Endothelial cell of umbilical vein (primary cell): ENCODE measurements at regions not wholly inside any gene's neighbourhood (a gene's known extent, or its start where the extent isn't known, plus 50 kb on each side); places are given as distances from the start of the nearest gene placed in this dataset.

Source experiments
- BruUV-seq: library from RNA; stranded (reverse); fragments of 400-500 nt; replicated peaks from 2 replicates; lab custom pipeline; 2021; lab: Mats Ljungman, UMichigan
- CTCF ChIA-PET: fragments of 300-600, 350-600 bp; sonication (Branson Sonifier 250); formaldehyde crosslinking; loops from one replicate; lab custom pipeline; 2021; ENCODE audit warnings: antibody characterized with exemption, inconsistent platforms; lab: Charles Lee
- POLR2A ChIA-PET: fragments of 300-600, 350-600 bp; sonication (Branson Sonifier 250); formaldehyde crosslinking; loops from one replicate; lab custom pipeline; 2021; ENCODE audit warnings: antibody characterized with exemption, inconsistent platforms; lab: Charles Lee
- DNase-seq: peaks from one replicate; pipeline ENCODE4 v3.0.0-alpha.2; 2011; ENCODE audit warnings: low read depth, low spot score
- FAIRE-seq: peaks from 2 replicates; lab custom pipeline; 2011; peaks lifted over from hg19 to GRCh38; lab: Jason Lieb, UNC
- H2AFZ ChIP-seq: 2 replicates; pipeline ENCODE4 v1.6.0; 2012; ENCODE audit warnings: low read depth, low read length, control low read depth, inconsistent platforms
- H3K27ac ChIP-seq: 2 replicates; pipeline ENCODE4 v1.5.1; 2011; ENCODE audit warnings: low read depth, mild to moderate bottlenecking, control low read depth, low read length, moderate library complexity; ENCODE audit not compliant: insufficient read depth
- H3K27me3 ChIP-seq, 2 experiments: 2 replicates each; pipeline versions ENCODE4 v1.6.0 to v1.6.1; 2011; ENCODE audit warnings: low read length in 2 of 2, mixed read lengths in 1 of 2; ENCODE audit not compliant: control insufficient read depth in 2 of 2, insufficient read depth in 2 of 2
- H3K36me3 ChIP-seq, 2 experiments: 2 replicates in 1 of 2; 3 replicates in 1 of 2; pipeline ENCODE4 v1.5.1; 2011; ENCODE audit warnings: low read length in 2 of 2, mild to moderate bottlenecking in 1 of 2, moderate library complexity in 1 of 2; ENCODE audit not compliant: control insufficient read depth in 2 of 2, insufficient read depth in 2 of 2; ENCODE audit errors: extremely low read depth in 1 of 2
- H3K4me1 ChIP-seq: 3 replicates; pipeline ENCODE4 v1.5.1; 2011; ENCODE audit warnings: mild to moderate bottlenecking, low read length; ENCODE audit not compliant: control insufficient read depth, insufficient read depth; ENCODE audit errors: extremely low read depth
- H3K4me2 ChIP-seq: 2 replicates; pipeline ENCODE4 v1.6.1; 2011; ENCODE audit warnings: low read length, control low read depth, mixed read lengths; ENCODE audit not compliant: insufficient read depth
- H3K4me3 ChIP-seq, 3 experiments: fragments of 200-600 bp in 1 of 3; sonication (generic), shearing (Covaris generic) in 1 of 3; replicated peaks in 1 of 3; 2 replicates each; pipeline ENCODE4 v1.5.1; 2011 to 2016; ENCODE audit warnings: control low read depth in 3 of 3, low read length in 3 of 3, mild to moderate bottlenecking in 2 of 3, inconsistent platforms in 1 of 3, low read depth in 1 of 3, moderate library complexity in 1 of 3; ENCODE audit not compliant: insufficient read depth in 1 of 3
- H3K79me2 ChIP-seq: 2 replicates; pipeline ENCODE4 v1.6.0; 2012; ENCODE audit warnings: low read length, inconsistent platforms; ENCODE audit not compliant: control insufficient read depth, insufficient read depth
- H3K9ac ChIP-seq: replicated peaks from 2 replicates; pipeline ENCODE3; 2011; ENCODE audit warnings: low read length, control low read depth; ENCODE audit not compliant: insufficient read depth; ENCODE audit errors: extremely low read depth
- H3K9me1 ChIP-seq: replicated peaks from 3 replicates; pipeline ENCODE4 v1.6.0; 2011; ENCODE audit warnings: mild to moderate bottlenecking, low read length; ENCODE audit not compliant: control insufficient read depth, insufficient read depth; ENCODE audit errors: extremely low read depth
- H3K9me3 ChIP-seq: replicated peaks from 2 replicates; pipeline ENCODE4 v1.5.1; 2012; ENCODE audit warnings: low read length, inconsistent platforms; ENCODE audit not compliant: control insufficient read depth, insufficient read depth
- H4K20me1 ChIP-seq: replicated peaks from 2 replicates; pipeline ENCODE3; 2011; ENCODE audit warnings: mild to moderate bottlenecking, low read length; ENCODE audit not compliant: control insufficient read depth, insufficient read depth; ENCODE audit errors: extremely low read depth
- EZH2 ChIP-seq: IDR thresholded peaks from 2 replicates; pipeline ENCODE4 v1.6.1; 2012; ENCODE audit warnings: borderline replicate concordance, low read depth, mild to moderate bottlenecking, moderate library complexity, low read length, inconsistent platforms; ENCODE audit not compliant: severe bottlenecking
- FOS ChIP-seq: IDR thresholded peaks from 2 replicates; pipeline ENCODE4 v1.6.1; 2011; ENCODE audit warnings: mild to moderate bottlenecking, low read length, moderate library complexity, borderline replicate concordance; ENCODE audit not compliant: insufficient read depth
- GATA2 ChIP-seq: IDR thresholded peaks from 2 replicates; pipeline ENCODE4 v1.7.0; 2011; ENCODE audit warnings: low read depth, mild to moderate bottlenecking, moderate library complexity, mixed read lengths, low read length; ENCODE audit not compliant: insufficient read length, insufficient read depth
- JUN ChIP-seq: IDR thresholded peaks from 2 replicates; pipeline ENCODE4 v1.6.1; 2011; ENCODE audit warnings: borderline replicate concordance, low read depth; ENCODE audit not compliant: insufficient read length, insufficient read depth
- MYC ChIP-seq: IDR thresholded peaks from one replicate; pipeline ENCODE4 v1.6.1; 2011; ENCODE audit warnings: mild to moderate bottlenecking, low read depth, low read length
- POLR2A ChIP-seq: IDR thresholded peaks from 2 replicates; pipeline ENCODE4 v1.6.1; 2012; ENCODE audit warnings: low read depth, mild to moderate bottlenecking, control low read depth, low read length
- POLR2AphosphoS5 ChIP-seq: IDR thresholded peaks from 2 replicates; pipeline ENCODE4 v1.6.1; 2012; ENCODE audit warnings: low read depth, mild to moderate bottlenecking, control low read depth, low read length, moderate library complexity; ENCODE audit not compliant: insufficient read depth
- dilution Hi-C: fragments of 300-500 bp; cut with MboI; formaldehyde crosslinking; loops from one replicate; pipeline ENCODE4 v1.15.0; 2019; ENCODE audit warnings: low sequenced_read_pairs; ENCODE audit not compliant: extremely low pct_ligation_motif_present
- intact Hi-C: fragments of 100-400 bp; cut with micrococcal nuclease; formaldehyde crosslinking; loops from one replicate; pipeline ENCODE4 v1.10.0; 2022
- TF ChIP-seq, protein P1 (sequence below), 2 donors: IDR thresholded peaks; 1 replicate in 1 of 2; 2 replicates in 1 of 2; pipeline ENCODE4 v1.5.1; 2011; ENCODE audit warnings: low read length in 2 of 2, mild to moderate bottlenecking in 2 of 2, moderate library complexity in 2 of 2, control low read depth in 1 of 2, inconsistent platforms in 1 of 2, low read depth in 1 of 2; ENCODE audit not compliant: insufficient read depth in 1 of 2; ENCODE audit errors: extremely low read depth in 1 of 2
- TF ChIP-seq, protein P2 (sequence below): IDR thresholded peaks from 2 replicates; pipeline ENCODE4 v1.6.1; 2011; ENCODE audit not compliant: insufficient read depth, insufficient read length

DNA sequence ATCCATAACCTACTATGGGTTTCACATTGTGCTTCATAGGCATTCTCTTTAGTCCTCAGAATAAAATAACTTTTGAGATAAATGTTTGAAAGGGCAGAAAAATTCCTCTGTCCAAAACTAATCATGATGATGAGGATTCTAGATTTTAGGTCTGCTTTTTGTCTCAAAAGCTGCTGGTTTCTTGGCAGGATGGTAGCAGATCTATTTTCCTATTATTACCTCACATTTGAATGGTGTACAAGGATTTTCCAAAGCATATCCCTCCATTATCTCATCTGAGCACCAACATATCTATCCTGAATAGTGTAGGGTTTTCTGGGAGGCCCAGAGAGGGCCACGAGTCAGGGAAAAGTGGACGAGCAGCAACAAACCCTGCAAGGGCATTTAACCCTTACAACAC is 201.9 kb downstream of the PLPP3 start:
- ChIA-PET CTCF (no interaction called here), POLR2A (no interaction called here)
- Histone ChIP-seq H4K20me1 (no peaks in the 10 kb centered on the region), H2AFZ (no peak overlapping the region), H3K4me3 (no peak overlapping the region), H3K9me3 (no peaks in the 10 kb centered on the region), H3K4me2 (no peak overlapping the region), H3K27ac (no peak overlapping the region), H3K9me1 (no peaks in the 10 kb centered on the region), H3K9ac (no peak overlapping the region), H3K27me3 (no peaks in the 10 kb centered on the region), H3K36me3 (no peaks in the 10 kb centered on the region), H3K4me1 (no peaks in the 10 kb centered on the region), H3K79me2 (no peaks in the 10 kb centered on the region)
- TF ChIP-seq POLR2AphosphoS5 (no peak), MYC (no peak), EZH2 (no peak), FOS (no peak), POLR2A (no peak), GATA2 (no peak), JUN (no peak)
- TF ChIP-seq, protein P1, sequence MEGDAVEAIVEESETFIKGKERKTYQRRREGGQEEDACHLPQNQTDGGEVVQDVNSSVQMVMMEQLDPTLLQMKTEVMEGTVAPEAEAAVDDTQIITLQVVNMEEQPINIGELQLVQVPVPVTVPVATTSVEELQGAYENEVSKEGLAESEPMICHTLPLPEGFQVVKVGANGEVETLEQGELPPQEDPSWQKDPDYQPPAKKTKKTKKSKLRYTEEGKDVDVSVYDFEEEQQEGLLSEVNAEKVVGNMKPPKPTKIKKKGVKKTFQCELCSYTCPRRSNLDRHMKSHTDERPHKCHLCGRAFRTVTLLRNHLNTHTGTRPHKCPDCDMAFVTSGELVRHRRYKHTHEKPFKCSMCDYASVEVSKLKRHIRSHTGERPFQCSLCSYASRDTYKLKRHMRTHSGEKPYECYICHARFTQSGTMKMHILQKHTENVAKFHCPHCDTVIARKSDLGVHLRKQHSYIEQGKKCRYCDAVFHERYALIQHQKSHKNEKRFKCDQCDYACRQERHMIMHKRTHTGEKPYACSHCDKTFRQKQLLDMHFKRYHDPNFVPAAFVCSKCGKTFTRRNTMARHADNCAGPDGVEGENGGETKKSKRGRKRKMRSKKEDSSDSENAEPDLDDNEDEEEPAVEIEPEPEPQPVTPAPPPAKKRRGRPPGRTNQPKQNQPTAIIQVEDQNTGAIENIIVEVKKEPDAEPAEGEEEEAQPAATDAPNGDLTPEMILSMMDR (IDR thresholded peaks at IDR 0.05; ENCODE audit: extremely low read depth in 1 of 2, insufficient read depth in 1 of 2, low read depth in 1 of 2, low read length in 2 of 2), result no peak
- TF ChIP-seq, protein P2, sequence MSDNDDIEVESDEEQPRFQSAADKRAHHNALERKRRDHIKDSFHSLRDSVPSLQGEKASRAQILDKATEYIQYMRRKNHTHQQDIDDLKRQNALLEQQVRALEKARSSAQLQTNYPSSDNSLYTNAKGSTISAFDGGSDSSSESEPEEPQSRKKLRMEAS, result no peak
- dilution Hi-C loops, result no loop called here
- FAIRE-seq (no peak), DNase-seq (no peak)
- intact Hi-C loops, result no loop called here
- no TSS peak for BruUV-seq
